Medulla oblongata (tissue), 1 donor: ENCODE measurements at regions not wholly inside any gene's neighbourhood (a gene's known extent, or its start where the extent isn't known, plus 50 kb on each side); places are given as distances from the start of the nearest gene placed in this dataset.
"Not testable (repeated sequence)": the region's sequence is repeated elsewhere in the genome, so short reads cannot be mapped to it uniquely, and the experiment has no call there.

Experiments
- DNase-seq: peaks from one replicate; pipeline ENCODE4 v3.0.0-alpha.2; 2015; ENCODE audit errors: extremely low spot score

DNA sequence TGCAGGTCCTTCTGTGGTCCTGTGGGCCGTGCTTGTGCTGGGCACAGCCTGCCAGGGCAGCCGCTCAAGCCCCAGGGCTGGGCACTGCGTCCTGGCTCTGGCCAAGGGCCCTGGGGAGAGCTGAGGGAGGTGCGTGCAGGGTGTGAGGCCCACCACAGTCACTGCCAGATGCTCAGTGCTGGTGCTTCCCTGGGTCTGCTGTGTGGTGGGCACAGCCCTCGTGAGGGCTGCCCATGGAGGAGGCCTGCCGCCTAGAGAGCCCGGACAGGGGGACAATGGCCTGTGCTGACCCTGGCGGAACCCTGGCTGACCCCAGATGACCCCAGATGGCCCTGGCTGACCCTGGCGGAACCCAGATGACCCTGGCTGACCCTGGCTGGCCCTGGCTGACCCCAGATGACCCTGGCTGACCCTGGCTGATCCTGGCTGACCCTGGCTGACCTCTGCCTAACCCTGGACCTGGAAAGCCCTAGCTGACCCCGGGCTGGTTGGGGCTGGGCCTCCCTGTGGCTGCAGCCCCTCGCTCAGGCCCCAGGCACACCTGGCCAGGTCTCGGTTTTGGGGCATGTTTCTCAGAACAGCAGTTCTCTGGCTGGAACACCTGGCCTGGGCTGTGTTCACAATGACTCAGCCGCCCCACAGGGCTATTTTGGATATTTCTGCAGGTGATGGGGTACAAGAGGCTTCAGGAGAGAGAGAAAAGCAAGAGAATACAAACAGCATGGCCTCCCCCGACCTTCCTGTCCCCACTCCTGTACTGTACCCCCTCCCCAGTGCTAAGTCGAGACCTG, 55.4 kb downstream of the TMEM121 start:
- DNase-seq: no peak

DNA sequence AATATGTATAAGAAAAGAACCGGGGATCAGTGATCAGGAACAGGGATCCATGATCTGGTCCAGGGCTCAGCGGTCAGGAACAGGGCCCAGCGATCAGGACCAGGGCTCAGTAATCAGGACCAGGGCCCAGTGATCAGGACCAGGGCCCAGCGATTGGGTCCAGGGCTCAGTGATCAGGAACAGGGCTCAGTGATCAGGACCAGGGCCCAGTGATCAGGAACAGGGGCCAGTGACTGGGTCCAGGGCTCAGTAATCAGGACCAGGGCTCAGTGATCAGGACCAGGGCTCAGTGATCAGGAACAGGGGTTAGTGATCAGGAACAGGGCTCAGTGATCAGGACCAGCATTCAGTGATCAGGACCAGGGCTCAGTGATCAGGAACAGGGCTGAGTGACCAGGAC, 56.3 kb downstream of the TMEM121 start:
- peak; percentile 9 for DNase-seq

DNA sequence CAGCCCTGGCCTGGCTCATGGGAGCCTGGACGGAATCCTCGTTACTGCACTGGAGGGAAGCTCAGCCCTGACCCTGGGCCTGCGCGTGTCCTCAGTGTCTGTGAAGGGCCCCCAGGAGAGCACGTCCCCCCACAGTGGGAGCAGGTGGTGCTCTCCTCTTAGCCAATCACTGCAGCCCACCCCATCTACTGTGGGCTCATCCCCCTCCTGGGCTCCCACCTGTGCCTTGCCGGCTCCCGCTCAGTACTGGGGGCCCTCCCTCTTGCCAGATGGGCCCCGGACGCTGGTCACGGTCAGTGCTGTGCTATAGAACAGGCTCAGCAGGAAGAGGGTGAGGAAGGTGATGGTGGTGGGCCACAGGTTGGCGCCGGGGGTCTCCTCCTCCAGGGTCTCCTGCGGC, 57.5 kb downstream of the TMEM121 start:
- not testable (repeated sequence) for DNase-seq

DNA sequence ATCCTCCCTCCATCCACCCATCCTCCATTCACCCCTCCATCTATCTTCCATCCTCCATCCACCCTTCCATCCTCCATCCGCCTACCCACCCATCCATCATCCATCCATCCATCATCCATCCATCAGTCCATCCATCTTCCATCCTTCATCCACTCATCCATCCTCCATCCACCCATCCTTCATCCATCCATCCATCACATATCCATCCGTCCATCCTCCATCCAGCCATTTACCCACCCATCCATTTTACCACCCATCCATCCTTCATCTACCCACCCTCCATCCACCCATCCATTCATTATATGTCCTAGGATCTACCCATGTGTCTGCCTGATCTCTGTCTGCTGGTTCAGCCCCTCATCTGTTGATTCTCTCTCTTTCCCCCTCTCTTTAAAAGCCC, 58.9 kb downstream of the TMEM121 start:
- DNase-seq: not testable (repeated sequence)

DNA sequence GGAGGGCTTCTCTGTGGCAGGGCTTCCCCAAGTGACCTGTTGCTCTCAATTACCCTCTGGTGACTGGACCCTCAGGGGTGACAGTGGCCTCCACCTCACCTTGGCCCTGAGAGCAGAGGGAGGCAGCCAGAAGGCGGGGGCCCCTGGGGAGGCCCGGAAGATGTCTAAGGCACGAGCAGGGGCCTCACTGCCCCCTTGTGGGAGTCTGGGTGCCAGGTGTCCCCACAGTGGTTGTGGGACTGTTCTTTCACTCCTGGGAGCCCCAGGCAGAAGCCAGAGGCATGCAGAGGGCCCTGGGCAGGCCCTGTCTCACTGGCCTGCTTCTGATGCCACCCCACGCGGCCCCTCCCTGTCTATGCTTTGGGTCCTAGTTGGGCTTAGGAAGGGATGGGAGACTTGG, 59.3 kb downstream of the TMEM121 start:
- not testable (repeated sequence) for DNase-seq

DNA sequence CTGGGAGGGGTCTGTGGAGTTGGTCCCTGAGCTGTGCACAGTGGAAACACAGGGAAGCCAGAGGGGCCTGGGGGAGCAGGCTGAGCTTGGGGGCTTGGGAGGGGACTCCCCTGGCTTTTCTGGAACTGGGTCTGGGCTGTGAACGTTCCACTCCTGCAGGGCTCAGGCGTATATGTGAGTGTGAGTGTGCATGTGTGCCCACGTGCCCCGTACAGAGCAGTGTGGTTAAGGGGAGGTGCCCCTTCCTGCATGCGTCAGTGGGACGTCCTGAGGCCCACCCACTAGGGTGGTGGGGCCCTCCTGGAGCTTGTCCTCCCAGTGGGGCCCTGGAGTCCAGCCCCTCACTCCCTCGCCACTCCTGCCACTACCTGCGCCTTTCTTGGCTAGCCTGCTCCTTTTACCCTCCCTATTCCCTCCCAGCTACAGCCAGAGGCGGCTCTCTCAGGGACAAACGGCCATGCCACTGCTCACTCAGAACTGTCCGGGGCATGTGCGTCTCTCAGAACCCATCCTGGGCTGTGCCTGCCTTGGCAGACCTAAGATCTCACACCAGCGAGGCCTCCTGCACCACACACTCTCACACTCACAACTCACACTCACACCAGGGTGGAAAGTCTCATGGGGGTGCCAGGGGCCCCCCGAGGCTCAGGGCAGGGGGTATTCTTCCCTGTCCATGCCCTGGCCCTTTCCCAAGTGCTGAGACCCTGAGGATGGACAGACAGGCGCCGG, 59.9 kb downstream of the TMEM121 start:
- DNase-seq: not testable (repeated sequence)

DNA sequence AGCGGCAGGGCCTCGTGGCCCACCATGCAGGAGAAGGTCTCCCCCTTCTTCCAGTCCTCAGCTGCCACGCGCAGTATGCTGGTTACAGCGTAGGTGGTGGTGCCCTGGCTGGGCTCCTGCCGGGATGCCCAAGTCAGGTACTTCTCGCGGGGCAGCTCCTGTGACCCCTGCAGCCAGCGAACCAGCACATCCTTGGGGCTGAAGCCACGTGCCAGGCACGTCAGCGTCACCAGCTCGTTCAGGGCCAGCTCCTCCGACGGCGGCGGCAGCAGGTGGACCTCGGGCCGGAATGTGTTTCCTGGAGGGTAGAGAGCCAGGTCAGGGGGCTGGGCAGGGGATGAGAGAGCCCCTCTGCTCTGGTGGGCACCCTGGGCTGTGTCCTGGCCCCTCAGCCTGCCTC, 60.7 kb downstream of the TMEM121 start:
- not testable (repeated sequence) for DNase-seq

DNA sequence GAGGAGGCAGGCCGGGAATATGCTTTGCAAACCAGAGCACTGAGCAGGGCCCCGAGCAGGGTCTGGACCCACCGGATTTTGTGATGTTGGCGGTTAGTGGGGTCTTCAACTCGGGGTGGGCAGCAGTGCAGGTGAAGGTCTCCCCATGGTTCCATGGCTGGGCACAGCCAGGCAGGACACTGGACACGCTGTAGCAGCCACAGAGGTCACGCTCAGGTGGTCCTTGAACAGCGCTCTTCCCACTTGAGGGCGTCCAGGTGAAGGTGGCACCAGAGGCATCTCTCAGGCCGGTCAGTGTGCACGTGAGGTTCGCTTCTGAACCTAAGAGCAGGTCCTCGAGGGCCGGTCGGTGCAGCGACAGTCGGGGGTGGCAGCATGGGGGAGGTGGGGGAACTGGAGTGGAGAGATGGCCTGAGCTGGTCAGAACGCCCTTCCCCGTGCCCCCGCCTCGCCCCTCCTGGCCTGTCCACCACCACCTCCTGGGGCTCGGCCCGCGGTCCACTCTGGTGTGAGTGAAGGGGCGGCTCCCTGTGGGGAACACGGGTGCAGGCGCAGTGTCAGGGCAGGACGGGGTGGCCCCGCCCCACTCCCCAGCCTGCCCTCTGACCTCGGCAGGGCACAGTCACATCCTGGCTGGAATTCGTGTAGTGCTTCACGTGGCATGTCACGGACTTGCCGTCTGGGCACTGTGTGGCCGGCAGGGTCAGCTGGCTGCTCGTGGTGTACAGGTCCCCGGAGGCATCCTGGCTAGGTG, 61.3 kb downstream of the TMEM121 start:
- DNase-seq: not testable (repeated sequence)

DNA sequence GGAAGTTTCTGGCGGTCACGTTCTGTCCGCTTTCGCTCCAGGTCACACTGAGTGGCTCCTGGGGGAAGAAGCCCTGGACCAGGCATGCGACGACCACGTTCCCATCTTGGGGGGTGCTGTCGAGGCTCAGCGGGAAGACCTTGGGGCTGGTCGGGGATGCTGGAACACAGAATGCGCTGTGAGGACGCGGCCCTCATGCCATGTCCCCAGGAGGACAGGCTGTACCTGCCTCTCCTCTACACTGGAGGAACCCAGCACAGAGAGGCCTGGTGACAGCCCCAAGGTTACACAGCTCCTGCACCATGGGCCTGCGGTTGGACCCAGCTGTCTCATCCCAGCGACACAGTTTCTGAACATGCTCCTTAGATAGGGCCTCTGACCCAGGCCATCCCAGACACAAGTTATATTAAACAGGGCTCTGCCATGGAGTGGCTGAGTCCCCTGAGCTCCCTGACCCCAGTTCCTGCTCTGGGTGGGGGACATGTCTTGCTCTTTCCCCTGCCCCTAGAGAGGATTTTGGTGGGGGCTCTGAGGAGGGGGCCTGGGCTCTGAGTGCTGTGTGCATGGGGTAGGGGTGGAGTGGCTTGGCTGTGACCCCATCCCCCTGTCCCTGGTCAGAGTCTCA, 62.0 kb downstream of the TMEM121 start:
- DNase-seq: no peak

DNA sequence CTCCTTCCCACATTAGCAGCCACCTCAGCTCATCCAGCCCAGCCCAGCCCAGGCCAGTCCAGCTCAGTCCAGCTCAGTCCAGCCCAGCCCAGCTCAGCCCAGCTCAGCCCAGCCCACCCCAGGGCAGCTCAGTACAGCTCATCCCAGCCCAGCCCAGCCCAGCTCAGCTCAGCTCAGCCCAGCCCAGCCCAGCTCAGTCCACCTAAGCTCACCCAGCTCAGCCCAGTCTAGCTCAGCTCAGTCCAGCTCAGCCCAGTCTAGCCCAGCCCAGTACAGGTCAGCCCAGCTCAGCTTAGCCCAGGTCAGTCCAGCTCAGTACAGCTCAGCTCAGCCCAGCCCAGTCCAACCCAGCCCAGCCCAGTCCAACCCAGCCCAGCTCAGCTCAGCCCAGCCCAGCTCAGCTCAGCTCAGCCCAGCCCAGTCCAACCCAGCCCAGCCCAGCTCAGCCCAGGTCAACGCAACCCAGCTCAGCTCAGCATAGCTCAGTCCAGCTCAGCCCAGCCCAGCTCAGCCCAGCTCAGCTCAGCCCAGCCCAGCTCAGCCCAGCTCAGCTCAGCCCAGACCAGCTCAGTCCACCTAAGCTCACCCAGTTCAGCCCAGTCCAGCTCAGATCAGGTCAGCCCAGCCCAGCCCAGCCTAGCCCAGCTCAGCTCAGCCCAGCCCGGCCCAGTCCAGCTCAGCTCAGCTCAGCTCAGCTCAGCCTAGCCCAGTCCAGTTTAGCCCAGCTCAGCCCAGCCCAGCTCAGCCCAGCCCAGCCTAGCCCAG, 63.0 kb downstream of the TMEM121 start:
- no peak for DNase-seq

DNA sequence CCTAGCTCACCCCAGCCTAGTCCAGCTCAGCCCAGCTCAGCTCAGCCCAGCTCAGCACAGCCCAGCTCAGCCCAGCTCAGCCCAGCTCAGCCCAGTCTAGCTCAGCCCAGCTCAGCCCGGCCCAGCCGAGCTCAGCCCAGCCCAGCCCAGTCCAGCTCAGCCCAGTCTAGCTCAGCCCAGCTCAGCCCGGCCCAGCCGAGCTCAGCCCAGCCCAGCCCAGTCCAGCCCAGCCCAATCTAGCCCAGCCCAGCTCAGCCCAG, 63.5 kb downstream of the TMEM121 start:
- DNase-seq: not testable (repeated sequence)

DNA sequence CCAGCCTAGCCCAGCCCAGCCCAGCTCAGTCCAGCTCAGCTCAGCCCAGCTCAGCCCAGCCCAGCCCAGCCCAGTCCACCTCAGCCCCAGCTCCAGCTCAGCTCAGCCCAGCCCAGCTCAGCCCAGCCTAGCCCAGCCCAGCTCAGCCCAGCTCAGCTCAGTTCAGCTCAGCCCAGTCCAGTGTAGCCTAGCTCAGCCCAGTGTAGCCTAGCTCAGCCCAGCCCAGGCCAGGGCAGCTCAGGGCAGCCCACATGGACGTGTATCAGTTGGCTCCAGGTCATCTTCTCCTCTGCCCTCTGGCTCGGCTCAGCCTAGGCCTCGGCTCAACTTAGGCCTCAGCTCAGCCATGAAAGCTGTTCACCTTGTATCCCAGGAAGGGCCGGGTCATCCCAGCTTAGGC, 64.7 kb downstream of the TMEM121 start:
- no peak for DNase-seq

DNA sequence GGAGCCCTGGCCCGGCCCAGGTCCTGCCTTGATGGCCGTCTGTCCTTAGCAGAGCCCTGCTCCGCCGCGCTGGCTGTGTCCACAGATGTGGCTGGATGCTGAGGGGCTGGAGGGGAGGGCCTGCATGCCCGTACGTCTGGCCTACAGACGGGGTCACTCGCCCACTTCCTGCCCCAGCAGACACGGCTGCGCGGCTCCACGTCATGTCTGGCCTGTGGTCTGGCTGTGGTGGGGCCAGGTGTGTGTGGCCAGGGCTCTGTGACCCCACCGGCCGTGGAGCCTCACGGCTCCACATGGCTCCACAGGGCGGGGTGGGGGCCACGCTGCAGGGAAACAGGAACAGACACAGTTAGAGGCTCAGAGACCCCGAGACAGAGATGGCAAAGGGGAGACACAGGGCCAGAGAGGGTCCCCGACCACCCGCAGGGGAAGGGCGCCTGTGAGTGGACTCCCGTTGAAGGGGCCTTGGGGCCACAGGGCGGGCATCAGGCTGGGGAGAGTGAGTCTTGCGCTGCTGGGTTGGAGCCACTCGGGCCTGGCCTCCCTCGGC, 65.5 kb downstream of the TMEM121 start:
- not testable (repeated sequence) for DNase-seq

DNA sequence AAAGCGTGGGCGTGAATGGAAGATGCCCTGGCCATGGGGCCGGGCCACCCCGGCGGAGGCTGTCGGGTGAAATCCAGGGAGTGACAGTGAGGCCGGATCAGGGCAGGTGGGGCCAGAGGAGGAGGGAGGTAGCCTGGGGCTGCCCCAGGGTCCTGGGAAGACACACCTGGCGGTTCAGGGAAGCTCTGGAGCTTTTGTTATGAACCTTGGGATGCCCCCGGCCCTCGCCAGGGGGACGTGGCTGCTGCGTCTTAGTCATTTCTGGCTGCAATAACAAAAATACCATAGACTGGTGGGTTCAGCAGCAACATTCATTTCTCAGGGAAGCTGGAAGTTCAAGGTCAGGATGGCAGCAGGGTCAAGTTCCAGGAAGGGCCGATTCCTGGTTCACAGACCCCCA, 66.3 kb downstream of the TMEM121 start:
- DNase-seq: not testable (repeated sequence)

DNA sequence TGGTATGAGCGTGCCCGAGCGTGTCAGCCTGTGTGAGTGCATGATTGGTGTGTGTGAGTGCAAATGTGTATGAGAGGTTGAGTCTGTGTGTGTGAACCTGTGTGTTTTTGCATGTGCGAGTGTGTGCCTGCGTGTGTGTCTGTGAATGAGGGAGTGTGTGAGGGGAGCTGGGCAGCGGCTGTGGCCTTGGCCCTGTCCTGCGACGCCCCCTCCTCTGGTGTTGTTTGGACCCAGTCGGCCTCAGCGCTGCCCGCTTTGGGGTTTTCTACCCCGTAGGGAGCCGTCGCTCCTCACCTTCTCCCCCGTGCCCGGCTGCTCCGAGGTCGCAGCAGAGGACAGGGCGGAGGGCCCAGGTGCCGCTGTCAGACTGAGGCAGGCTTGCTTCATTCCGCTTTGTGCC, 69.0 kb downstream of the TMEM121 start:
- DNase-seq: not testable (repeated sequence)

DNA sequence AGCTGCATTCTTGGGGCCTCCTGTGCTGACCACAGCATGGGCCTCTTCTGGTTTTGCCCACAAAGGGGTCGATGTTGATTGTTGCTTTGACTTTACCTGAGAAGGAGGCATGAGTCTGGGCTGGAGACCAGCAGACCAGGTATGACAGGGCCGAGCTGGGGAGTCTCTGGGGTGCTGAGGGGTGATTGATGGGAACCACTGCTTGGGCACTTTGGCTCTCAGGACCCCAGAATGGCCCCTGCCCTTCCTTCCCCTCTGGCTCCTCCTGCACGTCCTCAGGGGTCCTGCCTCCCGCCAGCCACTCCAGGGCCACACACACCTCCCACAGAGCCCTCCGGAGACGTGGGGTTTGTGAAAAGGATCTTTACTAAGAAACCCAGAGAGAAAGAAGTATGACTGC, 70.0 kb downstream of the TMEM121 start:
- DNase-seq: not testable (repeated sequence)

DNA sequence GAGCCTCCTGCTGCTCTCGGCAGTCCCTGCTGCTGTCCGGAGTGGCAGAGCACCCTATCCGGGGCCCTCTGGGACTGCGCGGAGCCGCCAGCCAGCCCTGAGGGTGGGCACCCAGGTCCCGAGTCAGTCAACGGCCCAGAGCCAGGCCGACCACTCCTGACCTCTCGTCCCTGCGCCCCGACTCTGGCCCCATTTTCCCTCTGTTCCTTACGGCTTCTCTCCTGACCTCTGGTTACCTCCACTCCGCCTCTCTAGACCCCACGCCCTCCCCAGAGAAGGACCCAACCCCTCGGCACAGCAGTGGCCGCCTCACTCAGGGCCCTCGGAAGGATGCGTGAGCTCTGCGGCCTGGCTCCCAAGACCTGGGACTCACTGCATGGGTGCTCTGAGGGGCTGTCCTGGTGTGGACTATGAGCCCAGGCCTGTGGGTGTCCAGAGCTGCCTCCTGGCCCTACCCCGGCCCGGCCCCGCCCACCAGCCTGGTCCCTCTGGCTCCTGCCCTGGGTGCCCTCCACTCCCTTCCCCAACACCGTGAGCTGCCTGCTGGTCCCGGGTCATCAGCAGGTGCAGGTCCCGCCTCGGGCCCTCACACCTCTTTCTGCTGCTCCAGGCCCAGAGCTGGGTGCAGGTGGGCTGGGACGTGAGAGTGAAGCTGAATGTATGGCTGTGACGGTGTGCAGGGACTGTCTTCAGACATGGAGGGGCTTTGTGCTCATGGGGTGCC, 71.8 kb downstream of the TMEM121 start:
- not testable (repeated sequence) for DNase-seq

DNA sequence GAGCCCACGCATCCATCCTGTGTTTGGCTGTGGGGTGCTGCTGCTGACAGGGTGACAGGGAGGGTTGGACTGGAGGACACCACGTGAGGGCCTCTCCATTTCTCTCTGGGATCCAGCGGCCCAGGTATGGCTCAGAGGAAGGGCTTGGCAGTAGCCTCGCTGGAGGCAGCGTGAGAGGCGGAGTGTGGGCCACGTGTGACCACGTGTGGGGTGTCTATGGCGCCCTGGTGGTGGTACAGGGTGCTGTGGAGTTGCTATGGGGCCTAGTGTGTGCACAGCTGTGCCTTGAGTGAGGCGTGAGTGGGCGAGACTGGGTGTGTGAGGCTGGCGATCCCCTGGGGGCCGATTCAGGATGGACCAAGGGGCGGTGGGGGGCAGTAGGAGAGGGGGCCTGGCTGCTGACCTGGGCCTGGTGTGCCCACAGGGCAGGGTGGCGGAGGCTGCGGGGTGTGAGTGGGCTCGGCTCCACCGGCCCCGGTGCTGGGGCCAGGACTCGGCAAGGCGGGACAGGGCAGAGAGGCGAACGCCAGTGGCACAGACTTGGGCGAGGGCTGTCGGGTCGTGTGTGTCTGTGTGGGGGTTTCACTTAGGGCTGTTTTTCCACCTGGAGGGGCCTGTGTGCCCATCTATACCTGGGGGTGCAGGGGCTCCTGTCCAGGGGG, 72.7 kb downstream of the TMEM121 start:
- DNase-seq: not testable (repeated sequence)

DNA sequence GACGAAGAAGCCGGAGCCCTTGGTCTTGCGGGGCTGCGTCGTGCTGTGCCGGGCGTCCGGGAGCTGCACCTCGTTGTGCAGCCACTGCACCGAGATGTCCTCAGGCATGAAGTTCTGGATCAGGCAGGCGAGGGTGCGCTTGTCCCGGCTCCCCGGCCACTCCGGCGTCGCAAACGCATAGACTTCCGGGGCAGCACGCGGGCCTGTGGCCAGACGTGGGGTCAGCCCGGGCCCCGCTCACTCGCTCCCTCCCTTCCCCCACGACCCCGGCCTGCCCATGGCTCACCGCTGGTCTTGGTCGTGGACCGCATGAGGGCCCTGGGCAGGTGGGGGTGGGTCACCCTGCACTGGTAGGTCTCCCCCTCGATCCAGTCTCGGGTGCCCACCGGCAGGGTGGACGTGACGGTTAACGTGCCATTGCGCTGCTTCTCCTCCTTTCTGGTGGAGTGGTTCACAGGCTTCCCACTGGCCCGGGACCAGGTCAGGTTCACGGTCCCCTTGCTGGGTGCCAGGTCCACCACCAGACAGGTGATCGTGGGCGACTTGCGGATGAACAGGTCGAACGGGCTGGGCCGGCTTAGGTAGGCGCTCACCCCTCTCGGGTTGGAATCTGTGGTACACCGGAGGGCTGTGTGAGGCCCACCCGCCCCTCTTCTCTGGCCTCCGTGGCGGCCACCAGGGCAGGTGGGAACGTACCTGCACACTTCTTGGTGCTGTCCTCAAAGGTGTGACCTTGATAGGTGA, 74.0 kb downstream of the TMEM121 start:
- DNase-seq: not testable (repeated sequence)
